ENCODE measurements at regions not wholly inside any gene's neighbourhood (a gene's known extent, or its start where the extent isn't known, plus 50 kb on each side); places are given as distances from the start of the nearest gene placed in this dataset.

- H3K27ac ChIP-seq, result no peak overlapping the region
- DNase-seq (ENCODE audit: low read depth, low spot score), result no peak
Observed at GRCh38 chr10:91034494-91035159, 113.7 kb upstream of the ANKRD1 start.

DNA sequence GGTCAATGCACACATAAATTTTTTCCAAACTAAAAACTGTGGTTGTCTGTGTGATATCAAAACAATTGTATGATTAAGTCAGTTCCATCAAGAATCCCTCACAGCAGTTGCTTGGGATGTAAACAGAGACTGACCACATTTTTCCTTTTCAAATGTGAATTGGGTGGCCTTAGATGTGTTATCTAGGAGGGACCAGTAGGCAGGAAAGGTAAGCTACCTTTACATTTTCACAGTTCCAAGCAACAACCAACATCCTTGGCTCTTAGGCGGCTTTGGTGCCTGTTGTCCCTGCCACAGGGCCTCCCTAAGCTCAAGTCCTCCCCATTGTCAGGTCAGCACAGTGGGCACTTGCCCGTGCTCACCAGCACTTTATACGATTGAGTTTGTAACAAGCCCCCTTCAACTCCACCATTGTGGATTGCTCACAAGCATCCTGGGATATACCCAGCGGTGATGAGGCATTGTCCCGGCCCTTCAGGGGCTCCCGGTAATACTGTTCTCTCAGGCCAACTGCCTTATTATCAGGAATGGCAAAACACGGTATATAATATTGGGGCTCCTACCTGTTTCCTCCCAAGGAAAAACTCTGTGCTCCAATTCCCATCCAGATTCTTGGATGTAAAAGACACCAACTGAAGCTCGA, 114.9 kb upstream of the ANKRD1 start:
- DNase-seq (ENCODE audit: low read depth, low spot score), result no peak
- H3K27ac ChIP-seq, result no peak overlapping the region

DNA sequence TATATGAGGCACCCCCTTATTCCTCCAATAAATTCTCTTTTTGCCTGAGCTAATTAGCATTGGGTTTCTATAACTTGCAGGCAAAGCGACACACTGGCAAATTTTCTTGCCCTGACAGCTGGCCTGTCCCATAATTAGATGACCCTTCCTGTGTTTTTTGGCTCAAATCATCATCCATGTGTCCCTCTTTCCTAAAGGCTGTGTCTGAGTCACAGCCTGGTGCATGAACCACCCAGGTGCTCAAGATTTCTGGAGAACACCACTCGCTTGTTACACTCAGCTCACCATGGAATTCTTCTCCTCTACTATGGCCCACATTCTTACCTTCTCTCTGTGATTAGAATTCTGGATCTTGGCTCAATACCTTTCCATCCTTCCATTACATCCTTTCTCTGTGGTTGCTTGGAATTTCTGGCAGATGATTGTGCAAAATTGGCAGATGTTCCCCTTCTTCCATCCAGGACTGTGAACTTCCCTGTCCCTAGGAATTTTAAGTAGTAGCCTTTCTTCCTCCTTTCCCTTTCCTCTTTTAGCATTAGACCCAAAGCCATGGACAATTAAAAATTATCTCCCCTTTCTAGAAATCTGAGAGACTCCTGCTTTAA, 116.0 kb upstream of the ANKRD1 start:
- DNase-seq (ENCODE audit: low read depth, low spot score), result no peak

DNA sequence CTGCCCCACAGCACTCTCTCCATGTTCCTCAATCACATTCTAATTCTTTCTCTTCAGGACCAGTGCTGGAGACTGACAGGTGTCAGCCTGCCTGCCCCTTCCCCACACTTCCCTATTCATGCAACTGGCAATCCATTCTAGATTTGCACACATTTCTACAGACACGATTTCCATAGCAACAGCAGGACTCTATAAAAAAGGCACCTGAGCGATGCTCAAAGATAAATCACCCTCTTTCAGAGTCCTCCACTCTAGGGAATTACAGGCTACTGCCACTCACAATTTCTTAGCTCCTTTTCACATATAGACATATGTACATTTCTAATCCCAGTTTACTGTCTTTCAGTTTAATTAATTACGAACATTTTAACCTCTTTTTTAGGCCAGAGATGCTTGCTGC, 118.1 kb upstream of the ANKRD1 start:
- H3K27ac ChIP-seq, result no peak overlapping the region
- no peak for DNase-seq (ENCODE audit: low read depth, low spot score)

More for the DNA sequence above, 116.0 kb upstream of the ANKRD1 start:
- no peak overlapping the region for H3K27ac ChIP-seq

- DNase-seq (ENCODE audit: low read depth, low spot score), result no peak
Observed at GRCh38 chr10:91040343-91040742, 119.5 kb upstream of the ANKRD1 start.

DNA sequence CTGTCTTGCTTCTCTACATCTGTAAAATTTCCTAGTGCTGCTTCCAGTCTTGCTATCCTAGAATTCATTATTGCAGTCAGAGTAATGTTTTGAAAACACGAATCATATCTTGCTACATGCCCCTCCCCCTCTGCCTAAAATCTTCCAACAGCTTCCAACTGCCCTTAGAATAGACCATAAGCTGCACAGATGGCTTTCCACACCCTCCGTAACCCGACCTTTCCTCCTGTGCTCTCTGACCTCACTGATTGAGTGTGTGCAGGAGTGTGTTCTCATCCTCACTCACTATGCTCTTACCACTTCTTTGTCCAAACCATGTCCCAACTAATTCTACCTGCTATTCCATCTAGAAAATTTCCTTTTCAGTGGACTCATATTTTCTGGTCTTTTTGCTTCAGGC, 121.2 kb upstream of the ANKRD1 start:
- H3K27ac ChIP-seq, result no peak overlapping the region
- DNase-seq (ENCODE audit: low read depth, low spot score), result no peak

More at GRCh38 chr10:91040343-91040742, 119.5 kb upstream of the ANKRD1 start:
- no peak overlapping the region for H3K27ac ChIP-seq

DNA sequence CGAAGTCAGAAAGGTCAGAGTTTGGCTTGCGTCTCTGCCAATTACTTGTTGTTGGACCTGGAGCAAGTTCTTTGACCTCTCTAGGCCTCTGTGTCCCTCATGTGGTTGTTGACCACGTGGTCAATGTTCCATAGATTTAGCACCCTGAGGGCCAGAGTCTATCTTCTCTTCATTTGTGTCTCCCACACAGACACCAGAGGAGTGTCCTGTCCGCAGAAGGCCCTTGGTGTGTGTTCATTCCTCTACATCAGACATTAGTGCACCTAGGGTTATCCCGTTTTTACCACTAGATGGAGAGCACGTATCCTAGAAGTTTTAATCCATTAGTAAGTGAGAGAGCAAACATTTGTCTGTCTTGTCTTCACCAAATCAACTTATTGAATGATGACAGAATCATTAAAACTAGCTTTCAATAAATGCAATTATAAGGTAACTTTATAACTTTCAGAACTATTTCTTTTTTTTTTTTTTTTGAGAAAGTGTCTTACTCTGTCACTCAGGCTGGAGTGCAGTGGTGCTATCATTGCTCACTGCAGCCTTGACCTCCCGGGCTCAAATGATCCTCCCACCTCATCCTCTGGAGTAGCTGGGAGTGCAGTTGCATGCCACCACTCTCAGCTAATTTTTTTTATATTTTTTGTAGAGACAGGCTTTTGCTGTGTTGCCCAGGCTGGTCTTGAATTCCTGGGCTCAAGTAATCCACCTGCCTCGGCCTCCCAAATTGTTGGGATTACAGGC, 122.5 kb upstream of the ANKRD1 start:
- DNase-seq (ENCODE audit: low read depth, low spot score), result no peak

DNA sequence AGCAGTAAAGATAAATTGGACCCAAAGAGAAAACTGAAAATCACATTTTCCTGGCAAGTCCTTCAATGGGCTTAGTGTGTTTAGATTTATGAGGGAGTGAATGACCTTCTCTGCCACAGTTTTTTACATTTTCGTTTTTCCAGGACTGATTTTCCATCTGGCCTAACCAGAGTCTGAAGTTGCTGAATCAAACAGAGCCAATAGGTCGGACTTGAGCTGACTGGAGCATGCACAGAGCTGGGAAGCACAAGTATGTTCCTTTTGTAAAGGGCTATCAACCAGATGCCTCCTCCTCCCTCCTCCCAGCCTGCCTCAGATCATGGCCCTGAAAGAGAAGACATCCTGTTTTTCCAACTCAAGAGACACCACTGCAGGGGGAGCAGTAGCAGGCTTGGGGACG, 126.0 kb upstream of the ANKRD1 start:
- no peak overlapping the region for H3K27ac ChIP-seq
- DNase-seq (ENCODE audit: low read depth, low spot score), result no peak

More for the DNA sequence above, 122.5 kb upstream of the ANKRD1 start:
- H3K27ac ChIP-seq, result no peak overlapping the region

DNA sequence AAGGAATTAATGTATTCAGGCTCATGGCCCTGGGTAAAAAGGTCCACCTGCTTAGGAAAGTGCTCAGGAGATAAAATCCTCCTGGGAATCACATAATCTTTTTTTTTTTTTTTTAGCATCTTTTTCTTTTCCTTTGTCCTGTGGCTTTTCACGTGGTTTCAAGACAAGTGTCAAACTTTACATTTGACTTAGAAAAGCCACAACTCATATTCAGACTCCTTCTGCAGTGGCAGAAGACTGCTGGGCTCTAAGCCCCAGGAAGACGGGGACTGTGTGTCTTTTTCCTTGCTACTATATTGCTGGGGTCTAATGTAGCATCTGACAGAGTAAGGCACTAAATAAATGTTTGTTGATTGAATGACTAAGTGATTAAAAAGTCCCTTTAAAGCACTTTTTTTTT, 127.5 kb upstream of the ANKRD1 start:
- H3K27ac ChIP-seq, result no peak overlapping the region
- DNase-seq (ENCODE audit: low read depth, low spot score), result no peak

- H3K27ac ChIP-seq, result no peak overlapping the region
Observed at GRCh38 chr10:91049296-91049987, 128.6 kb upstream of the ANKRD1 start.

DNA sequence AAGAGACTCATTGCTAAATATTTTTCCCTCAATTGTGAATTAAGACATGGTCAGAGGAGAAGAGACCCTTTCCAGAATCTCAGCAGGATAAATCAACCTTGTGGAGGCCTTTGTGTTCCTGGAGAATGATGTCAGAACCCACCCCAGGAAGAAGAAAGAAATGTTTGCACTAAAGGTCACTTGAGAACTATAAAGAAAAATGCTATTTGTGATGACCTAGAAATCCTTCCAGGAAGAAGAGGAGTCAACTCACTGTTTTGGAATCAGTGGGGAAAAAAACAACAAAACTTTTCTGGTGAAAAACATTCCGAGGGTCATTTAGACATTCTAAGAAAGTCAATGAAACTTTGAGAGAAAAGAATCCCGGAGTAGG, 129.1 kb upstream of the ANKRD1 start:
- no peak overlapping the region for H3K27ac ChIP-seq
- DNase-seq (ENCODE audit: low read depth, low spot score), result no peak

More at GRCh38 chr10:91049296-91049987, 128.6 kb upstream of the ANKRD1 start:
- no peak for DNase-seq (ENCODE audit: low read depth, low spot score)

- no peak overlapping the region for H3K27ac ChIP-seq
- no peak for DNase-seq (ENCODE audit: low read depth, low spot score)
Observed at GRCh38 chr10:91050371-91051034, 129.6 kb upstream of the ANKRD1 start.

DNA sequence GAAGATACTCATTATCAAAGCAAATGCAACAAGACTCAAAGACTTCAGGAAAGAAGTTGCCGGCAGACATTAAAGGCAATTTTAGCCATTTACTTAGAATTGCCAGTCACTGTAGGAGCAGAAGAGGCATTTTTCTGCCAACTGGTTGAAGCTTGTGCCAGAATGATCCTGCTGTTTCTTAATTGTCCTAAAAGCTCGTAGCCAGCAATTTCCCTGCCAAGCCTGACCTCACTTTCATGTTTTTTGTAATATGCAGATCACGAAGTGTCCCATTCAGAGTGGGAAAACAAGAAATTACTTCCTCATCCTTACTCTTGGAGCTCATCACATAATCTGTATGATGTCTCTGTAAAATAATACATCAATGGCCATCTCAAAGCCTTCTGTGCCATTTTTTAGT, 130.9 kb upstream of the ANKRD1 start:
- no peak for DNase-seq (ENCODE audit: low read depth, low spot score)
- H3K27ac ChIP-seq, result no peak overlapping the region

DNA sequence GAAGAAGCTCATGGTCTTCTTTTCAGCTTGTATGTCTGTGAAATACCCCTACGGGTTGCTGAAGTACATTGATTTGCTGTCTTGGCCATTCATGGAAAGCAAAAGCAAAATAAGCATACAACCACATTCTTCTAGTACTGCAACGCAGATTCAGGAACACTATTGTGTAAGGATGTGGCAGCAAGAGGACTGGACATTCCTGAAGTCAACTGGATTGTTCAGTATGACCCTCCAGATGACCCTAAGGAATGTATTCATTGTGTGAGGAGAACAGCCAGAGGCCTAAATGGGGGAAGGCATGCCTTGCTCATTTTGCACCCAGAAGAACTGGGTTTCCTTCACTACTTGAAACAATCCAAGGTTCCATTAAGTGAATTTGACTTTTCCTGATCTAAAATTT, 133.4 kb upstream of the ANKRD1 start:
- no peak overlapping the region for H3K27ac ChIP-seq
- no peak for DNase-seq (ENCODE audit: low read depth, low spot score)

- H3K27ac ChIP-seq, result no peak overlapping the region
- DNase-seq (ENCODE audit: low read depth, low spot score), result no peak
Observed at GRCh38 chr10:91061187-91061586, 140.3 kb upstream of the ANKRD1 start.

DNA sequence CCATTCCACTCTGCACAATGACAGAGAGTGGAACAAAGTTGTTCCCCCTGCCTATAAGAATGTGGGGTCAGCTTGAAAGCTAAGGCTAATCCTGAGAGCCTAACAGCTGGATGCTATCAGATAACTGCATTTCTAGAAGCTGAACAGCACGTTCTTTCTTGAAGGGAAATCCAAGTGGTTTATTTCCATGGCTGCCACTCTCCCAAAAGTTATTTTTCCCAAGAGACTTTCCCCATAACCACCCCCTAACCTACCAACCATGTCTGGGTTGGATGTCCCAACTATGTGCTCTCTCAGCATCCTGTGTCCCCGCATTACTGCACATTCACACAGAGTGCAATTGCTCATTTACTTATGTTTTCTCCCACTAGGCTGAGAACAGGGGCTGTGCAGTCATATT, 140.7 kb upstream of the ANKRD1 start:
- DNase-seq (ENCODE audit: low read depth, low spot score), result no peak
- H3K27ac ChIP-seq, result no peak overlapping the region

GRCh38 chr10:91062091-91062490, 141.2 kb upstream of the ANKRD1 start:
- H3K27ac ChIP-seq, result no peak overlapping the region
- DNase-seq (ENCODE audit: low read depth, low spot score), result no peak

- DNase-seq (ENCODE audit: low read depth, low spot score), result no peak
- H3K27ac ChIP-seq, result no peak overlapping the region
Observed at GRCh38 chr10:91071786-91072185, 148.7 kb upstream of the PCGF5 start.

GRCh38 chr10:91073286-91073979, 147.0 kb upstream of the PCGF5 start:
- H3K27ac ChIP-seq, result no peak overlapping the region
- DNase-seq (ENCODE audit: low read depth, low spot score), result no peak

All from epithelial cell of prostate (primary cell).